ENCODE measurements at regions not wholly inside any gene's neighbourhood (a gene's known extent, or its start where the extent isn't known, plus 50 kb on each side); places are given as distances from the start of the nearest gene placed in this dataset.

DNA sequence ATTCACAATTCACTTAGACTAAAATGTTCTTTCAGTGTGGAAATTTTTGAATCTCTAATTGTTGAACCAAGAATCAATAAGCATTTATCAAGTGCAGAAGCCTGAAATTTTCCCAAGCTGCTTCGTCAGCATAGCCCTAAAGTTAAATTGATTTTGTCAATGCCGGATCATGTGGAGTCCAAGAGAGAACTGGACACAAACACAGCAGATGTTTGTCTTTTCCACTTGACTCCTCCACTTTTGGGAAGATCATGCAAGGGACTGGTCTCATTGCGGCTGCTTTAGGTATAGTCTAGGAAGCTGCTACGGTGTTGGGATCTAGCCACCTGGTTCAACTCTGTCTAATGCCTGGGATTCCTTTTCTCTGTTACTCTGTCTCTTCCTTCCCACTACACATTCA lies 95.7 kb downstream of the CYB561 start (continued):
- no peak for TF ChIP-seq ATF1 (CRISPR knock-in tag; IDR thresholded peaks at IDR 0.05)
- TF ChIP-seq OVOL2 (CRISPR knock-in tag; IDR thresholded peaks at IDR 0.05; ENCODE audit: borderline replicate concordance) = no peak
- TF ChIP-seq ETV6 (CRISPR knock-in tag; IDR thresholded peaks at IDR 0.05) = no peak
- TF ChIP-seq, protein P1, sequence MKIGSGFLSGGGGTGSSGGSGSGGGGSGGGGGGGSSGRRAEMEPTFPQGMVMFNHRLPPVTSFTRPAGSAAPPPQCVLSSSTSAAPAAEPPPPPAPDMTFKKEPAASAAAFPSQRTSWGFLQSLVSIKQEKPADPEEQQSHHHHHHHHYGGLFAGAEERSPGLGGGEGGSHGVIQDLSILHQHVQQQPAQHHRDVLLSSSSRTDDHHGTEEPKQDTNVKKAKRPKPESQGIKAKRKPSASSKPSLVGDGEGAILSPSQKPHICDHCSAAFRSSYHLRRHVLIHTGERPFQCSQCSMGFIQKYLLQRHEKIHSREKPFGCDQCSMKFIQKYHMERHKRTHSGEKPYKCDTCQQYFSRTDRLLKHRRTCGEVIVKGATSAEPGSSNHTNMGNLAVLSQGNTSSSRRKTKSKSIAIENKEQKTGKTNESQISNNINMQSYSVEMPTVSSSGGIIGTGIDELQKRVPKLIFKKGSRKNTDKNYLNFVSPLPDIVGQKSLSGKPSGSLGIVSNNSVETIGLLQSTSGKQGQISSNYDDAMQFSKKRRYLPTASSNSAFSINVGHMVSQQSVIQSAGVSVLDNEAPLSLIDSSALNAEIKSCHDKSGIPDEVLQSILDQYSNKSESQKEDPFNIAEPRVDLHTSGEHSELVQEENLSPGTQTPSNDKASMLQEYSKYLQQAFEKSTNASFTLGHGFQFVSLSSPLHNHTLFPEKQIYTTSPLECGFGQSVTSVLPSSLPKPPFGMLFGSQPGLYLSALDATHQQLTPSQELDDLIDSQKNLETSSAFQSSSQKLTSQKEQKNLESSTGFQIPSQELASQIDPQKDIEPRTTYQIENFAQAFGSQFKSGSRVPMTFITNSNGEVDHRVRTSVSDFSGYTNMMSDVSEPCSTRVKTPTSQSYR (CRISPR knock-in tag; IDR thresholded peaks at IDR 0.05) = no peak
- TF ChIP-seq SMAD3 (CRISPR knock-in tag; IDR thresholded peaks at IDR 0.05; ENCODE audit: borderline replicate concordance) = no peak
- no peak for TF ChIP-seq ZNF263 (CRISPR knock-in tag; IDR thresholded peaks at IDR 0.05; ENCODE audit: low read depth)

DNA sequence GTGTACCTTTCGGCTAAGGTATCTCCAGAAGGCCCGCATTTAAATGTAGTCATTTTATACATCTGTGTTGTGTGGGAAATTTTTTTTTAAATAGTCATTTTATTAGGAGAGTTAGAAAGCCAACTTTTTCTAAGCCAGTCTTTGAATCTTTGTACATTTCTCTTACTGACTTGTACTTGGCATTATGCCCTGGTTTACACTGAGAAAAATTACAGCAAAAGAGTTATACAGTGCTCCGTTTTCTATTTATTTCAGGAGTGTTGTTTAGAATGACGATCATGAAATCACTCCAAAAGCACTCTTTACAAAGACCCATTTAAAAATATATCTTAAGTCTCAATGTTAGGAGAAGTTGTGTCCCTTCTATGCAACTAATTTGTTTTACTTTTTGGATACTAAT lies 91.8 kb downstream of the CYB561 start:
- DNase-seq (ENCODE audit: low spot score) (no peak), ATAC-seq (no peak)
- ChIA-PET POLR2A (no interaction called here), CTCF (no interaction called here)
- no peaks in the 10 kb centered on the region for H3K4me1 Mint-ChIP-seq
- TF ChIP-seq NFE2L1 (CRISPR knock-in tag; IDR thresholded peaks at IDR 0.05) (no peak), SMAD3 (CRISPR knock-in tag; IDR thresholded peaks at IDR 0.05; ENCODE audit: borderline replicate concordance) (no peak), JUN (CRISPR knock-in tag; IDR thresholded peaks at IDR 0.05) (no peak), ZNF138 (CRISPR knock-in tag; conservative IDR thresholded peaks at IDR 0.05) (no peak), ZNF219 (CRISPR knock-in tag; IDR thresholded peaks at IDR 0.05; ENCODE audit: borderline replicate concordance) (no peak), GABPB1 (CRISPR knock-in tag; IDR thresholded peaks at IDR 0.05) (no peak)
- TF ChIP-seq, protein P2, sequence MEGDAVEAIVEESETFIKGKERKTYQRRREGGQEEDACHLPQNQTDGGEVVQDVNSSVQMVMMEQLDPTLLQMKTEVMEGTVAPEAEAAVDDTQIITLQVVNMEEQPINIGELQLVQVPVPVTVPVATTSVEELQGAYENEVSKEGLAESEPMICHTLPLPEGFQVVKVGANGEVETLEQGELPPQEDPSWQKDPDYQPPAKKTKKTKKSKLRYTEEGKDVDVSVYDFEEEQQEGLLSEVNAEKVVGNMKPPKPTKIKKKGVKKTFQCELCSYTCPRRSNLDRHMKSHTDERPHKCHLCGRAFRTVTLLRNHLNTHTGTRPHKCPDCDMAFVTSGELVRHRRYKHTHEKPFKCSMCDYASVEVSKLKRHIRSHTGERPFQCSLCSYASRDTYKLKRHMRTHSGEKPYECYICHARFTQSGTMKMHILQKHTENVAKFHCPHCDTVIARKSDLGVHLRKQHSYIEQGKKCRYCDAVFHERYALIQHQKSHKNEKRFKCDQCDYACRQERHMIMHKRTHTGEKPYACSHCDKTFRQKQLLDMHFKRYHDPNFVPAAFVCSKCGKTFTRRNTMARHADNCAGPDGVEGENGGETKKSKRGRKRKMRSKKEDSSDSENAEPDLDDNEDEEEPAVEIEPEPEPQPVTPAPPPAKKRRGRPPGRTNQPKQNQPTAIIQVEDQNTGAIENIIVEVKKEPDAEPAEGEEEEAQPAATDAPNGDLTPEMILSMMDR (IDR thresholded peaks at IDR 0.05) = no peak
- TF ChIP-seq, protein P3, sequence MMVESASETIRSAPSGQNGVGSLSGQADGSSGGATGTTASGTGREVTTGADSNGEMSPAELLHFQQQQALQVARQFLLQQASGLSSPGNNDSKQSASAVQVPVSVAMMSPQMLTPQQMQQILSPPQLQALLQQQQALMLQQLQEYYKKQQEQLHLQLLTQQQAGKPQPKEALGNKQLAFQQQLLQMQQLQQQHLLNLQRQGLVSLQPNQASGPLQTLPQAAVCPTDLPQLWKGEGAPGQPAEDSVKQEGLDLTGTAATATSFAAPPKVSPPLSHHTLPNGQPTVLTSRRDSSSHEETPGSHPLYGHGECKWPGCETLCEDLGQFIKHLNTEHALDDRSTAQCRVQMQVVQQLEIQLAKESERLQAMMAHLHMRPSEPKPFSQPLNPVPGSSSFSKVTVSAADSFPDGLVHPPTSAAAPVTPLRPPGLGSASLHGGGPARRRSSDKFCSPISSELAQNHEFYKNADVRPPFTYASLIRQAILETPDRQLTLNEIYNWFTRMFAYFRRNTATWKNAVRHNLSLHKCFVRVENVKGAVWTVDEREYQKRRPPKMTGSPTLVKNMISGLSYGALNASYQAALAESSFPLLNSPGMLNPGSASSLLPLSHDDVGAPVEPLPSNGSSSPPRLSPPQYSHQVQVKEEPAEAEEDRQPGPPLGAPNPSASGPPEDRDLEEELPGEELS (CRISPR knock-in tag; IDR thresholded peaks at IDR 0.05) = no peak
- TF ChIP-seq, protein P4, sequence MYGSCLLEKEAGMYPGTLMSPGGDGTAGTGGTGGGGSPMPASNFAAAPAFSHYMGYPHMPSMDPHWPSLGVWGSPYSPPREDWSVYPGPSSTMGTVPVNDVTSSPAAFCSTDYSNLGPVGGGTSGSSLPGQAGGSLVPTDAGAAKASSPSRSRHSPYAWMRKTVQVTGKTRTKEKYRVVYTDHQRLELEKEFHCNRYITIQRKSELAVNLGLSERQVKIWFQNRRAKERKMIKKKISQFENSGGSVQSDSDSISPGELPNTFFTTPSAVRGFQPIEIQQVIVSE (CRISPR knock-in tag; IDR thresholded peaks at IDR 0.05; ENCODE audit: borderline replicate concordance) = no peak
- TF ChIP-seq, protein P5, sequence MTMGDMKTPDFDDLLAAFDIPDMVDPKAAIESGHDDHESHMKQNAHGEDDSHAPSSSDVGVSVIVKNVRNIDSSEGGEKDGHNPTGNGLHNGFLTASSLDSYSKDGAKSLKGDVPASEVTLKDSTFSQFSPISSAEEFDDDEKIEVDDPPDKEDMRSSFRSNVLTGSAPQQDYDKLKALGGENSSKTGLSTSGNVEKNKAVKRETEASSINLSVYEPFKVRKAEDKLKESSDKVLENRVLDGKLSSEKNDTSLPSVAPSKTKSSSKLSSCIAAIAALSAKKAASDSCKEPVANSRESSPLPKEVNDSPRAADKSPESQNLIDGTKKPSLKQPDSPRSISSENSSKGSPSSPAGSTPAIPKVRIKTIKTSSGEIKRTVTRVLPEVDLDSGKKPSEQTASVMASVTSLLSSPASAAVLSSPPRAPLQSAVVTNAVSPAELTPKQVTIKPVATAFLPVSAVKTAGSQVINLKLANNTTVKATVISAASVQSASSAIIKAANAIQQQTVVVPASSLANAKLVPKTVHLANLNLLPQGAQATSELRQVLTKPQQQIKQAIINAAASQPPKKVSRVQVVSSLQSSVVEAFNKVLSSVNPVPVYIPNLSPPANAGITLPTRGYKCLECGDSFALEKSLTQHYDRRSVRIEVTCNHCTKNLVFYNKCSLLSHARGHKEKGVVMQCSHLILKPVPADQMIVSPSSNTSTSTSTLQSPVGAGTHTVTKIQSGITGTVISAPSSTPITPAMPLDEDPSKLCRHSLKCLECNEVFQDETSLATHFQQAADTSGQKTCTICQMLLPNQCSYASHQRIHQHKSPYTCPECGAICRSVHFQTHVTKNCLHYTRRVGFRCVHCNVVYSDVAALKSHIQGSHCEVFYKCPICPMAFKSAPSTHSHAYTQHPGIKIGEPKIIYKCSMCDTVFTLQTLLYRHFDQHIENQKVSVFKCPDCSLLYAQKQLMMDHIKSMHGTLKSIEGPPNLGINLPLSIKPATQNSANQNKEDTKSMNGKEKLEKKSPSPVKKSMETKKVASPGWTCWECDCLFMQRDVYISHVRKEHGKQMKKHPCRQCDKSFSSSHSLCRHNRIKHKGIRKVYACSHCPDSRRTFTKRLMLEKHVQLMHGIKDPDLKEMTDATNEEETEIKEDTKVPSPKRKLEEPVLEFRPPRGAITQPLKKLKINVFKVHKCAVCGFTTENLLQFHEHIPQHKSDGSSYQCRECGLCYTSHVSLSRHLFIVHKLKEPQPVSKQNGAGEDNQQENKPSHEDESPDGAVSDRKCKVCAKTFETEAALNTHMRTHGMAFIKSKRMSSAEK (CRISPR knock-in tag; IDR thresholded peaks at IDR 0.05; ENCODE audit: borderline replicate concordance) = no peak
- H3K27me3 Mint-ChIP-seq (ENCODE audit: low read depth) = no peaks in the 10 kb centered on the region
- no peaks in the 10 kb centered on the region for H3K9me3 Mint-ChIP-seq
- H3K4me3 Mint-ChIP-seq = no peak overlapping the region
- no peaks in the 10 kb centered on the region for H3K36me3 Mint-ChIP-seq
- no peak overlapping the region for H3K27ac Mint-ChIP-seq

Measured in WTC11 (cell line).